ENCODE measurements at regions not wholly inside any gene's neighbourhood (a gene's known extent, or its start where the extent isn't known, plus 50 kb on each side); places are given as distances from the start of the nearest gene placed in this dataset.
"Not testable (repeated sequence)": the region's sequence is repeated elsewhere in the genome, so short reads cannot be mapped to it uniquely, and the experiment has no call there.

DNA sequence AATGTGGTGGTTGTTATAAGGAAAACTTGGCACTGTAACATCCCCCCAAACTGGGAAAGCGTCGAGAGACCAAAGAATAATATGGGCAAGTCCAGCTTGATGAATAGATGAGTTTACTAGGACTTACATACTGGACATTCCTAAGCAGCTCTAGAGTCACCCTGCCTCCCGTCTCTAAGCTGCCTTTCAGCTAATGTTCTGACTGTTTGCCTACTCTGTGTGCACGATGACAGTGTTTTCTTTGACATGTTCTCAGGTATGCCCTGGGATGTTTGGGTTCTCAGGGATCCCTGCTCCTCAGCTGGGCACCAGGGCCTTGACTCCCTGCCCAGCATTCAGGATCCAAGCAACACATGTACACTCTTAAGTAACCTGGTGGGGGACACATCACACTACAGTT lies 87.5 kb downstream of the MRPL57 start:
- not testable (repeated sequence) for DNase-seq

DNA sequence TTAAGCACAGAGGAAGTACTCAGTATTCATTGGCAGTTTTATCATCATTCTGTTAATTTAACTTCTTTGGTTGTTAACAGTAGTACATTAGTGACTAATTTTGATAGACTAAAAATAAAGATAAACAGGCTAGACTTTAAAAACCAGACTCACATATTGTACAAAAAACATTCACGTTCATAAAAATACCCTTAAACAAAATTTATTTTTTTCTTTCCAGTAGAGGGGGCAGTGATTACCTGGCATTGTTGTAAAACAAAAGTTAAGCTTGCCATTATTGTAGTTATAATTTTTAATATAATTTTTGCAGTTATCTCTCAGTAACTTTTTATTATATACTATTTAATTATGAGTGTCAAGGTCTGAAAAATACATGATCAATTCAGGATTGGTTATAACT lies 92.0 kb downstream of the MRPL57 start:
- DNase-seq: not testable (repeated sequence)

DNA sequence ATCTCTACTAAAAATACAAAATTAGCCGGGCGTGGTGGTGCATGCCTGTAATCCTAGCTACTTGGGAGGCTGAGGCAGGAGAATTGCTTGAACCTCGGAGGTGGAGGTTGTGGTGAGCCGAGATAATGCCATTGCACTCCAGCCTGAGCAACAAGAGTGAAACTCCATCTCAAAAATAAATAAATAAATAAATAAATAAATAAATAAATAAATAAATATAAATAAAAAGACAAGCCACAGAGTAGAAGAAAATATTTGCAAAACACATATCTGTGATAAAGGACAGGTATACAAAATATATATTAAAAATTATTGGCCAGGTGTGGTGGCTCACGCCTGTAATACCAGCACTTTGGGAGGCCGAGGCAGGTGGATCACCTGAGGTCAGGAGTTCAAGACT lies 96.0 kb downstream of the MRPL57 start:
- not testable (repeated sequence) for DNase-seq

GRCh38 chr13:21274457-21274856 lies 98.0 kb downstream of the MRPL57 start:
- DNase-seq: not testable (repeated sequence)

DNA sequence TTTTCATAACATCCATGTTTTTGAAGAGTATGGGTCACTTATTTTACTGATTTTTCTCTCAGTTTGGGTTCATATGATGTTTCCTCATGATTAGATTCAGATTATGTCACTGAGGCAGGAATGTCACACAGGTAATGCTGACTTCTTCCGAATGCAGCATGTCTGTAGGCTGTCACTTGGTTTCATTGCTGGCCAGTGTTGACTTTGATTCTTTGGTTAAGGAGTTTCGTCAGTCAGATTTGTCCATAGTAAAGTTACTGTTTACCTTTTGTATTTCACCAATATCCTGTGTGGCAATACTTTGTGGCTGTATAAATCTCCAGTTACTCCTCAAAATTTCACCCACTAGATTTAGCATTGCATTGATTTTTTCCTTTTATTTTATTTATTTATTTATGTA lies 105.6 kb downstream of the MRPL57 start:
- DNase-seq: no peak

GRCh38 chr13:21287331-21287907 lies 111.0 kb downstream of the MRPL57 start:
- DNase-seq: no peak

GRCh38 chr13:21289475-21289874 lies 113.0 kb downstream of the MRPL57 start:
- no peak for DNase-seq

- peak; percentile 7 for DNase-seq
These were observed 114.1 kb downstream of the MRPL57 start for GRCh38 chr13:21290442-21291002.

- no peak for DNase-seq
These were observed 115.4 kb downstream of the MRPL57 start for GRCh38 chr13:21291840-21292239.

DNA sequence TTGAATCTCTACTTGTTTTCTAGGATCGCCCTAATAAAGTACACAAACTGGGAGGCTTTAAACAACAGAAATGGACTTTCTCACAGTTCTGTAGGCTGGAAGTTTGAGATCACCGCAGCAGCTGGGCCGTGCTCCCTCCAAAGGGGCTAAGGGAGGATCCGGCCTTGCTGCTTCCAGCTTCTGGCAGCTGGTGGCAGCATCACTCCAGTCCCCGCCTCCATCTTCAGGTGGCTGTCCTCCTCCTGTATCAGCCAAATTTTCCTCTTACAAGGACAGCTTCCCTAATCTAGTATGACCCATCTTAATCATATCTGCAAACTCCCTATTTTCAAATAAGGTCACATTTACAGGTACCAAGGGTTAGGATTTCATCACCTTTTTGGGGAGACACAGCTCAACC lies 120.5 kb downstream of the MRPL57 start:
- DNase-seq: peak; percentile 43

DNA sequence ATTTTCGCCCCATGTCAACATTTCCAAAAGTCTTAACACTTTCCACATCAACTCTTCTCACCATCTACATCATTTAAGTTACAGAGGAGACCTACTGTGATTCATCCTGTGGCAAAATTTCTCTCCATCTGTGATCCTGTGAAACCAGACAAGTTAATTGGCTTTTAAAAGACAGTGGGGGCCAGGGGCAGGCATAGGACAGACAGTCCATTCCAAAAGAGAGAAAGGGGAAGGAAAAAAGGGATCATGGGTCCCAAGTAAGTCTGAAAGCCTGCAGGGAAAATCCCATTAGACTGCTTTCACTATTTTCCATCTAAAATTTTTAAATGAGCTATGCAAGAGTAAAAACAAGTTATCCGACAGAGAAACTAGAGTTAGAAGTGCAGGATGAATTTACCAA lies 121.0 kb downstream of the MRPL57 start:
- no peak for DNase-seq

DNA sequence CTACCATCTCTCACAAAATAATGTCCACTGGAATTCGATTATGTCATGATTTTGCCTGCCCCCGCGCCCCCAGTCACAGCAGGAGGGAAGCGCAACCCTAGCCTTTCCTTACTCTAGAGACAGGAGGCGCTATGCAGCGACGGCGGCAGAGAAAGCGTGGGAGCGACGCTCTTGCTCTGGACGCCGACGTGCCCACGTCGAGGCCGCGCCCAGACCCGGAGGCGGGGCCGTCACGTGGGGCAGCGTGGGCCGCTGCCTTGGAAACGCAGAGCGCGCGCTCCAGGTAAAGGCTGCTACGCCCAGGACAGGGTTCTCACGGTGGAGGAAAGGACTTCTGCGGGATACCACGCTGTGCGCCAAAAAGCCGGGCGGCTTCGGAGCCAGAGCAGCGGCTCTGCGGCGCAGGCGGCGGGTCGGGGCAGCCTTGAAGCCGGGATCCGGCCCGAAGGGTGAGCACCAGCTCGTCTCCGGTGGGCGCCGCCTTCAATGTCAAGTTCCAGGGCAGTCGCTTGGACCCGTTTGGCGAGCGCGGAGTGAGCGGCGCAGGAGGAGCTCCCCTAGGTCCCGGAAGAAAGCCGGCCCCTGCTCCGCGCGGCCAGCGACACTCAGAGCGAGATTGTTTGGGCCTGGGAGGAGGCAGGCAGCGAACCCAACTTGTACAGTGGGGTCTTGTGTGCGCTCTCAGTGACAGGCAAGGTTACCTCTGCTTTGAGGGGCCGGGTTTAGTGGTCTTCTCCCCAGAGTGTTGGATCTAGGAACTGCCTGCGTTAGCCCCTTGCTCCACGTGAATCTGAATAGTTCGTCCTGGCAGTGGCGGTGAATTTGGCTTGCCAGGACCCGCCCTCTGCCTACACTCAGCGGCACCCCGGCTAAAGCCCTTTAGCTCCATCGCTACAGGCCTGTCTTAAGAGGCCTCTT lies 121.7 kb downstream of the MRPL57 start:
- DNase-seq: peak; percentile 88

- no peak for DNase-seq
These were observed 127.8 kb downstream of the MRPL57 start for GRCh38 chr13:21304256-21304655.

DNA sequence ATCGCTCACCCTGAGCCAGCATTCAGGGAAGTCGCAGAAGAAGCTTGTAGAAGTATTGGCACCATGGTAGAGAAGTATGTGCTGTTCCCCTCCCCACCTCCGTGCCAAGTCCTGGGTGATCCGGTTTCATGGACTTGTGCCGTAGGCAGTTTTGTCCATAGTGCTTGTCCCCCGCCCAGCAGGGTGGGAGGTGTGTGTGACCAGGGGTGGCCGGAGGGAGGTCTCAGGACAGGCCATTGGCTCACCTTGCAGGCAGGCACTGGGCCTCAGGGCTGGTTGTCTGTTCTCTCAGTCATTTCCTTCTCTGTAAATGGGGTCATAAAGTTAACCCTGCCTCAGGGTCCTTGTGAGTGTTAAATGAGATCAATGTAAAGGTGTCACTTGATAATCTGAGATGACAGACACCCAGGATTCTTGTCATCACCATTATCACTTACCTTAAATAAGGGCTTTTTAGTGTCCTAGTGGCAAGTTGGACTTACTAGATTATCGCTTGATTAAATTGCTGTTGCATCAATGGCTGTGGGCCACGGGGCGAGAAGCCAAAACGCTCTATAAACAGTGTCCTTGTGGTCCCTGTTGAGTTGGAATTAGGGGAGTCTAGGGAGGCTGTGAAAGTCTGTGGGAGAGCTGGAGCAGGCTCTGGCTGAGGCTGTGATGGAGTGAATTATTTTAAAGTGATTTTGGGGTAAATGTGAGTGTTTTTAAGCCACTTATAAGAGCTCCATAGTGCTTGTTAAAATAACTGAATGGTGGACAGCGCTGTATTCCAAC lies 130.0 kb downstream of the MRPL57 start:
- not testable (repeated sequence) for DNase-seq

GRCh38 chr13:21307158-21307557 lies 130.7 kb downstream of the MRPL57 start:
- not testable (repeated sequence) for DNase-seq

DNA sequence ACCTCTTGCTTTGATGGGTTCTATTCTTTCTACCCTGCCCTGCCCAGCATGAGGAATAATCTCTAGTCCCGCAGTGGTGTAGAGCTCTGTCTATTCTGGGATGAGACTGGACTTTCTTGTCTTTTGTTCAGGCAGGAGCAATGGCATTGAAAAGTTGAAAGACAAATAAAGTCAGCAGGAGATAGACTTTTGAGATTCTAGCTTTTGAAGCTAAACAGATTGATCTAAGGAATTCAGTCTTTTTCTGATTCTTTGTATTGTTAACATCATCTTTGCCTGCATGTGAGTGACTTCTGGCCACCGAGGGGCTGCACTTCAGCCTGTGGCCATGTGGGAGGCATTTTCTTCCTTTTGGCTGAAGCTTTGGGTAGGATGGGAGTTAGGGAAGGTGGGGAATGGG lies 132.4 kb downstream of the MRPL57 start:
- no peak for DNase-seq

DNA sequence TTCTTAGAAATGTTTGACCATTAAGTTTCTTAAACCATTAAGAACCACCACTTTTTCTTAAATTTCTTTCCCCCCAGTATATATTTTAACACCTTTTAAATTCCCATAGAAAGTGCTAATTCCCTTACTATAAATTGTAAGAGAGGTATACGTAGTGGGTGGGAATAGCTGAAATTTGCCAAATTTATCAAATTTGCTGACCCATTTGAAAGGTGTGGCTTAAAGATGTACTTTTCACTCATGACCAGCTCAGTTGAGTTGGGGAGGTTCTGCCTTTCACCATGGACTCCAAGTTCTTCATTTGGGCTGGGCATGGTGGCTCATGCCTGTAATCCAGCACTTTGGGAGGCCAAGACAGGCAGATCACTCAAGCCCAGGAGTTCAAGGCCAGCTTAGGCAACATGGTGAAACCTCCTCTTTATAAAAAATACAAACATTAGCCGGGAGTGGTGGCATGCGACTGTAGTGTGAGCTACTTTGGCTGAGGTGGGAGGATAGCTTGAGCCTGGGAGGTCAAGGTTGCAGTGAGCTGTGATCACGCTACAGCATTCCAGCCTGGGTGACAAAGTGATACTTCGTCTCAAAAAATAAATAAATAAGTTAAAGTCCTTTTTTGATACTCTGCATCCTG lies 133.2 kb downstream of the MRPL57 start:
- DNase-seq: no peak

DNA sequence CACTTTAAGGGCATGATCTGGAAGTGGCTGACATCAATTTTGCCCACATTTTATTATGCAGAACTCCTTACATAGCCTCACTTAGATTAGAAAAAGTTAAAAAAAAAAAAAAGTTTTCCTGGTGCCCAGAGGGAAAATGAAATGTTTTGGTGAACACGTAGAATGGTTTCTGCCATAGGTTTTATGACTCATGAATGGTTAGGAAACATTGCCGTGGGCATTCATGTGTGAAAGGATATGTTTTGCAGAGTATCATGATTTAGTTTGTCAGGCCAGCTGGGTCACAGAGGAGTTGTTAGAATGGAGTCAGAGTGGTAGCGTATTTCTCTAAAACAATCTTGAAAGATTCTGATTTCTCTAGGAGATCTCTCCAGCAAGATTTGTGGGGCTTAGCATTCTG lies 133.8 kb downstream of the MRPL57 start:
- DNase-seq: no peak

- DNase-seq: not testable (repeated sequence)
These were observed 138.5 kb downstream of the MRPL57 start for GRCh38 chr13:21314976-21315375.

DNA sequence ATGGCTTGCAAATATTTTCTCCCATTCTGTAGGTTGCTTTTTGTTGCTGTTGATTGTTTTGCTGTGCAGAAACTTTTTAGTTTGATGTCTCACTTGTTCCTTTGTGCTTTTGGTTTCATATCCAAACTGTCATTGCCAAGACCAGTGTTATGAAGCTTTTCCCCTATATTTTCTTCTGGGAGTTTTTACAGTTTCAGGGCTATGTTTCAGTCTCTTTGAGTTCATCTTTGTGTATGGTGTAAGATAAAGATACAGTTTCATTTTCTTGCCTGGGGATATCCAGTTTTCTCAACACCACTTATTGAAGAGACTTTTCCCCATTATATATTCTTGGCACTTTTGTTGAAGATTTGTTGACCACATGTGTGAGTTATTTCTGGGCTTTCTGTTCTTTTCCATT lies 139.9 kb downstream of the MRPL57 start:
- no peak for DNase-seq

DNA sequence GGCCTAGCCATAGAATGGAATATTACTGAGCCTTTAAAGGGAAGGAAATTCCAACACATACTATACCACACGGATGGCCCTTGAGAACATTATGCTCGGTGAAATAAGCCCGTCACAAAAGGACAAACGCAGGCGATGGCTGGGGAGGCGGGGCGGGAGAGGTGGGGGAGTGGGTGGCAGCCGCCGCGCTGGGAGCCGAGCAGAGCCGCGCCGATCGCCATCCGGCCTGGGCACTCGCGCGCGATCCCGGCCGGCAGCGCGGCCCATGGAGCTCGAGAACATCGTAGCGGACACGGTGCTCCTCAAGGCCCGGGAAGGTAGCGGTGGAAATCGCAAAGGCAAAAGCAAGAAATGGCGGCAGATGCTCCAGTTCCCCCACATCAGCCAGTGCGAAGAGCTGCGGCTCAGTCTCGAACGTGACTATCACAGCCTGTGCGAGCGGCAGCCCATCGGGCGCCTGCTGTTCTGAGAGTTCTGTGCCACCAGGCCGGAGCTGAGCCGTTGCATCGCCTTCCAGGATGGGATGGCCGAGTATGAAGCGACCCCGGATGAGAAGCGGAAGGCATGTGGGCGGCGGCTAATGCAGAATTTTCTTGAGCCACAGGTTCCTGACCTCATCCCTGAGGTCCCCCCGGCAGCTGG lies 140.1 kb downstream of the ZDHHC20 start:
- no peak for DNase-seq
